Peyer's patch (tissue), 4 donors: ENCODE measurements at regions not wholly inside any gene's neighbourhood (a gene's known extent, or its start where the extent isn't known, plus 50 kb on each side); places are given as distances from the start of the nearest gene placed in this dataset.

ENCODE experiments used
- POLR2A ChIP-seq, 2 donors: fragments of 450-650 bp; IDR thresholded peaks; one replicate each; pipeline ENCODE4 v1.5.1; 2017; ENCODE audit warnings: antibody characterized with exemption in 2 of 2, mild to moderate bottlenecking in 2 of 2, moderate library complexity in 2 of 2
- TF ChIP-seq, protein P1 (sequence below), 6 experiments: fragments of 450-650 bp in 4 of 6; fragments of 200-600 bp in 2 of 6; sonication (generic) in 1 of 6; IDR thresholded peaks; one replicate each; pipeline ENCODE4 v1.5.1; 2017 to 2019; ENCODE audit warnings: antibody characterized with exemption in 6 of 6, mild to moderate bottlenecking in 3 of 6, moderate library complexity in 1 of 6

DNA sequence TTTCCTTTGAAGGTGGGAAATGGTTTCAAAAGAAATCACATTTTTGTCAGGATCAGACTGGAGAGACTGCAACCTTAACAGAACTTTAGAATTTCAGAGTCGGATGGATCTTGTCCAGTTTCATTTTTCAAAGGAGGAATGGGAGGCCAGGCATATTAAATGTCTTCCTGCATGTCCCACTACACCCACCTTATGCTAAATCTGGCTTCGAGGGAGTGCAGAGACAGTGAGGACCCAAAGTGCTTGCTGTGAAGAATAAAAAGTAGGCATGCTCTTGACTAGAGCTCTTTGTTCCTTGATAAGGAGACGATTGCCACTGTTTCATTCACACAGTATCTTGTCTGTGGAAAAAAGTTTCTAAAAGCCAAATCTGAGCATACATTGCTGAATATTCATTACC, 197.6 kb downstream of the SLC4A3 start:
- TF ChIP-seq, protein P1, sequence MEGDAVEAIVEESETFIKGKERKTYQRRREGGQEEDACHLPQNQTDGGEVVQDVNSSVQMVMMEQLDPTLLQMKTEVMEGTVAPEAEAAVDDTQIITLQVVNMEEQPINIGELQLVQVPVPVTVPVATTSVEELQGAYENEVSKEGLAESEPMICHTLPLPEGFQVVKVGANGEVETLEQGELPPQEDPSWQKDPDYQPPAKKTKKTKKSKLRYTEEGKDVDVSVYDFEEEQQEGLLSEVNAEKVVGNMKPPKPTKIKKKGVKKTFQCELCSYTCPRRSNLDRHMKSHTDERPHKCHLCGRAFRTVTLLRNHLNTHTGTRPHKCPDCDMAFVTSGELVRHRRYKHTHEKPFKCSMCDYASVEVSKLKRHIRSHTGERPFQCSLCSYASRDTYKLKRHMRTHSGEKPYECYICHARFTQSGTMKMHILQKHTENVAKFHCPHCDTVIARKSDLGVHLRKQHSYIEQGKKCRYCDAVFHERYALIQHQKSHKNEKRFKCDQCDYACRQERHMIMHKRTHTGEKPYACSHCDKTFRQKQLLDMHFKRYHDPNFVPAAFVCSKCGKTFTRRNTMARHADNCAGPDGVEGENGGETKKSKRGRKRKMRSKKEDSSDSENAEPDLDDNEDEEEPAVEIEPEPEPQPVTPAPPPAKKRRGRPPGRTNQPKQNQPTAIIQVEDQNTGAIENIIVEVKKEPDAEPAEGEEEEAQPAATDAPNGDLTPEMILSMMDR (IDR thresholded peaks at IDR 0.05), result no peak
- no peak for TF ChIP-seq POLR2A (IDR thresholded peaks at IDR 0.05)
